Fibroblast of skin of abdomen (primary cell): ENCODE measurements at regions not wholly inside any gene's neighbourhood (a gene's known extent, or its start where the extent isn't known, plus 50 kb on each side); places are given as distances from the start of the nearest gene placed in this dataset.

Source experiments
- DNase-seq: peaks from one replicate; pipeline ENCODE4 v3.0.0-alpha.2; 2013

DNA sequence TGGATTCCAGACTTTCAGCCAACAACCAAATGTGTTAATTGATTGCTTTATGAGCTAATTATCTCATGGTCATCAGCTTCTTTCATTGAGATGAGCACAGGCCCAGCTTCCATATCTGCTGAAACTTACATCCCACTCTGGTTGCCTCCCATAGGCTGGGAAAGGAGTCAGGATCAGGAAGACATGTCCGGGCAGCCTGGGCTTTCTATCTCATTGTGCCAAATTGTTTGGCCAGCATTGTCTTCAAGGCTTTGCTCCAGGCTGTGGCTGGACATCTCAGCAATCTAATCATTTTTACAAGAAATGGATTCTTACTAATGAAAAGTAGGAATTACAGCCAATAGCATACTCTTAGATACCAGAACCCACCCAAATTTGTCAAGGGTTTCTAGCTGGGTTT lies 295.2 kb downstream of the CXCL12 start:
- no peak for DNase-seq

DNA sequence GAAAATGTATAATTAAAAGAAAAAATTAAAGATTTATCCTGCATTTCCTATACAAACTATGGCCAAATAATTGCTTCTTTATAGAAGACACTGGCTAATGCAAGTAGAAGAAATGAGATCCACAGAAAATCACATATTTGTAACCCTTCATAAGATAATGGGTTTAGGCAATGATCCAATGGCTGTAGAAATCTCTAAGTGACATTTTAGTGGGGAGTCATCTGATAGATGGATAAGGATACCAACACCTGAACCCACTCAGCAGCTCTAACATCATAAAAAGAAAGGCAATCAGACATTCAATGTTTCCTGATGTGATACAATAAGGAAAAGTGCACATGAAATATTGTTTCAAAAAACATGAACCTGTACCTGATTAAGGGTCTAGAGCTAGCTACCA lies 297.5 kb downstream of the CXCL12 start:
- DNase-seq: no peak

DNA sequence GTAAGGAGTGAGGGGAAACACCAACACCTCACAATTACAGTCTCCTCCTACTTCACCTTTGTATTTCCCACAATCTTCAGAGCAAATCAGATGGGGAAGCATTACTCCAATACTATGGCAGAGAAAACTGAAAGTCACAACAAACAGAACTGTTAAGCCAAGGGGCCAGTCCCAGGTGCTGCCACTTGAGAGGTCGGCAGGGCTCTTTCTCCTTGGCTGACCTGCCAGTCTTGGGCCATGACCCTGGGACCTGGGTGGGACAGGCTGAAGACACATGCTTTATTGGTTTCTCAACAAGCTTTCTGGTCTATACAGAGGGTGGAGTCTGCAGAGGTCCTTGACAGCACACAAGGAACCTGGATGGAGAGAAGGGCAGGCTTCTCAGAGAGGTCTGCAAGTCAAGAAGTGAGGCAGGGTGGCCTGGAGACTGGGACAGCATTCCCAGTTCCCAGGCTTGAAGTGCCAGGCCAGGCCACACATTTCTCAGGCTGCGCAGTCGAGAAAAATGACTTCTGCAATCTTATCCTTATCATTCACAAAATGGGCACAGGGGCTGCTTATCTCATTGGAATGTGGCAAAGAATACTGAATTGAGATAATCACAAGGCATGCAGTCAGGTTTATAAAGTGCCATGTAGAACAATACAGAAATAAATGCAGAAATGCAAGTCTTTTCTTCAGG lies 301.0 kb downstream of the CXCL12 start:
- no peak for DNase-seq

DNA sequence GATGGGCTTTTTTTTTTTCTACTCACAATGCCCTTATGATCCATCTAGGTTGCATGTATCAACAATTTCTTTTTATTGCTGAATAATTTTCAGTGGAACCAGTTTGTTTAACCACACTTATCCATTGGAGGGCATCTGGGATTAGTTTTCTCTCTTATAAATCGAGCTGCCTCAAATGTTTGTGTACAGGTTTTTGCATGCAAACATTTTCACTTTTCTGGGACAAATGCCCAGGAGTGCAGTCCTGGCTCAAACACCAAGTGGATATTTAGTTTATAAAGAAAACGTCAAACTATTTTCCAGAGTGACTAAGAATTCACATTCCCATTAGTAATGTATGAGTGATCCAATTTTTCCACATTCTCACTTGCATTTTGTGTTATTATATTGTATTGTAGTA lies 313.4 kb downstream of the CXCL12 start:
- DNase-seq: peak; percentile 82

DNA sequence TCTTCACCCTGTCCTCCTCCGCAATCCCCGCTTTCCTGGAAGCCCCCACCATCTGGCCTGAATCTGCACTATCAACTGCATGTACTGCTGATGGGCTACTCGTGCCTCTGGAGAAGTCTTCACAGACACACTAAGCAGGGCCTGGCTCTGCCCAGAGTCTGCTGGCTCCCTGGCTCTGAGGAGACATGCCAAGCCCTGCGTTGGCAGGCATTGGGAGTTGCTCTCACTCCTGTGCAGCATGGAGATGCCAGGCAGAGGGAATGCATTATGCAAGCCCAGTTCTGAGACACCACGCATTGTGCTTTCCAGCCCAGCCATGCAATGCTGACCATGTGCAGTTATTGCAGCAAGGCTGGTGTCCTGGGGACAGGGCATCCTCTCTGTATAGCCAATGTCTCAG lies 314.6 kb downstream of the CXCL12 start:
- no peak for DNase-seq

DNA sequence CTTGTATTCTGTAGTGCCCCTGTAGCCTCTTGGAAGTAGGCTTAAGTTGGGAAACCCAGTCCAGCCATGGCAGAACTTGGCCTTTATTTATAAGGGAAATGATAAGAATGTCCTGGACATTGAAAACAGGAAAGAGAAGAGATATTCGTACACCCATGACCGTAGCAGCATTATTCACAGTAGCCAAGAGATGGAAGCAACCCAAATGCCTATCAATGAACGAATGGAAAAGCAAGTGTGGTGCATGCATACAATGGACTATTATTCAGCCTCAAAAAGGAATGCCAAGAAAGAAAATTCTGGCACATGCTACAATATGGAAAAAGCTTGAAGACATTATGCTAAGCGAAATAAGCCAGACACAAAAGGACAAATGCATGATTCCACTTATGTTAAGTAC lies 315.3 kb downstream of the CXCL12 start:
- DNase-seq: no peak

DNA sequence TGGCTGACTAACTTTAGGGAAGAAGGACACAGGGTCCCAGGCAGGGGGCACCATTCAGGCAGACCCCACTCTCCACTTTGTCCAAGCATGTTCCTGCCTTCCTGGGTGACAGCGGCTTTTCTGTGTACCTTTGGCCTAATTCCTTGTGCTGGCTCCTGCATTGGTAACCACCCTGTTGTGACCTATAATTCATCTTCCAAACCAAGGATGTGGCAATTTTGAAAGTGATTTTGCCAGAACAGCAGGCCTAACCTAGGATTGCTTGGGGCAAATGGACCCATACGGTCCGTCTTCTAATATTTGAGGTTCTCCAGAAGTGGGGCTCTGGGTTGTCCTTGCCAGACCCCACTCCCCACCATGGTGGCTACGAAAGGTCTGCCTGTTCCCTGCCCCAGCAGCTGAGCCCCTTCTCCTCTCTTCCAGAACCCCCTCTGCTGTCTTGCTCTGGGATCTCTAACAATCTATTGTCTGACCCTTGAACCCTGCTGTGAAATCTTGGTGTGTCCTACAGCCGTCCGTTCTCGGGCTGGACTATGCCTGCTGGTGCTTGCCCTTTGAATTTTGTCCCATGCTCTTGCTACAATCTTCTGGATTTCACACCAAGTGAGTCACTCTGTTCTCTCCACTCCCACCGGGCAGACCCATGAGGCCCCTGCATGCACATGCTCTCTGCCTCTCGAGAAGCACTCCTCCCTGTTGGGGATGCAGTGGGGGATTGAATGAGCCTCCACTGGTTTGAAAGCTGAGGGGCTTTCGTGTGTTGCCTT lies 316.0 kb downstream of the CXCL12 start:
- DNase-seq: no peak

DNA sequence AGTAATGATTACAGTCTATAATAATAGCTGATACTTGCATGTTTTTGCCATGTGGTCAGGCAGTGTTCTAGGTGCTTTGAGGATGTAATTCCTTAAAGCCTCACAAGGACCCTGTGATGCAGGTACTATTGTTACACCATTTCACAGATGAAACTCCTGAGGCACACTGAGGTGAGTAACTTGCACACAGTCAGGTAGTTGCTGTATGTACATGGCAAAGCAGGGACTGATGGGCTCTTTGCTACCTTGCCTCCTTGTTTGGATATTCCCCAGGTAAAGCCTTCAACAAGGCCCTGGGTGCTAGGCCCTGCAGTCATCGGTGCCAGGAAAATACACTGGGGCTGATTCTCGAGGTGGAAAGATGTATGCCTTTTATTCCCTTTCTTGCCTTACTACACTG lies 317.5 kb downstream of the CXCL12 start:
- no peak for DNase-seq

DNA sequence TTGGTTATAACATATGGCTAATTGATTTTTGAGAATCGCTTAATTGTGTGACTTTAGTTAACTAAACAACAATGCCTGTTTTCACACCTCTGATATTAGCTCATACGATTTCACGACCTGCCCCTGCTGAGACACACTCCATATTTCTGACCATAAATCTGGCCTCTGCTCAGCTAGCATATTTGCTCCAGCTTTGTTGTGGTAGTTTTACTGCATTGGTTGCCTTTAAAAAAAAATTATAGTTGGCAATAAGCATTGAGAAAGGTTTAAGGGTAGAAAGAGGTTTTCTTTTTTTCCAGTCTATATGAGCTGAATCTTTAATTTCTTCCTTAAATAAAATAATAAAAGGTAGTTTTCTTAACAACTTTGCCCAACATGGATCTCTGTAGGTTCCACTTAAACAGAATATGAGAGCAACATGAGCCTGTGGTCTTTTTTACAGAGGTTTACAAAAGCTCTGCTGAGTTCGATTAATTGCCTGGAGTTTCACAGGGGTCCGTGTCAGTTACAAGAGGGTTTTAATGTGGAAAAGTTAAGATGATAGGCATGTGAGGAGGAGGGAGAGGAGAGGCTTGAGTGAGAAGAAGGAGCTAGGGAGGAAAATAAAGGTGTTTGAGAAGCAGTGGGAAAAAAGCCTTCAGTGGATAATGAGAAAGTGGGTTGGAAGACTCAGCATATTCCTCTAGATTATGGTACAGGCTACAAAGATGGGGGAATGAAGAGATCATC lies 318.2 kb downstream of the CXCL12 start:
- peak; percentile 34 for DNase-seq

DNA sequence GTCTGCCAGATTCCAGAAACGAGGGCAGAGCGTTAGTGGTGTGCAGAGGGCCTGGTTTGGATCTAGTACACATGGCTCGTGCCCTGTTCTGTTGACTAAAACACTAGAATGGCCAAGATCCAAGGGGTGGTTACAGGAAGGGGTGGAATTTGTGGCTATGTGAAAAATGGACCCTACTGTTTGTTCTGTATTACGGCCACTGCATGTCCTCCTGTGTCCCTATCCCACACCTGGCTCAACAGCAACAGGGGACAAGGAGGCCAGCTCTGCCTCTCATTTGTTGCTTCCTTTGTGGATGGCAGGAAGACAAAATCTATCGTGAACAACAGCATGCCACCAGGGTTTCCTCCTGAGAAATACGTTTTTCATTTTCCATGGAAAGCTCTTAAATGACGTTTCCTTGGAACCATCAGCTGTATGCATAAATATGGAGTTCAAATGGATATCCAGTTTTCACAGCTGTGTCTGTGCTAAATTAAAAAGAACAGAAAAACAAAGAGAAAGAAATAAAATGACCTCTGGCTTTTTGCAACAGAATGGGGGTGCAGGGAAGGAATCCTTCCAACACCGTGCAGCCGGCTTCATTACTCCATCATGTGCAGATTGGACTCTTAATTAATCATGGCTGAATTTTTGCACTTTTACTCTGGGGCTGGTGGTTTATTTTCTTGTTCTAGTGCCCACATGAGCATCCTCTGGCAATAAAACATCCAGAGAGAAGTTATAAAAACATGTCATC lies 318.9 kb downstream of the CXCL12 start:
- DNase-seq: no peak

DNA sequence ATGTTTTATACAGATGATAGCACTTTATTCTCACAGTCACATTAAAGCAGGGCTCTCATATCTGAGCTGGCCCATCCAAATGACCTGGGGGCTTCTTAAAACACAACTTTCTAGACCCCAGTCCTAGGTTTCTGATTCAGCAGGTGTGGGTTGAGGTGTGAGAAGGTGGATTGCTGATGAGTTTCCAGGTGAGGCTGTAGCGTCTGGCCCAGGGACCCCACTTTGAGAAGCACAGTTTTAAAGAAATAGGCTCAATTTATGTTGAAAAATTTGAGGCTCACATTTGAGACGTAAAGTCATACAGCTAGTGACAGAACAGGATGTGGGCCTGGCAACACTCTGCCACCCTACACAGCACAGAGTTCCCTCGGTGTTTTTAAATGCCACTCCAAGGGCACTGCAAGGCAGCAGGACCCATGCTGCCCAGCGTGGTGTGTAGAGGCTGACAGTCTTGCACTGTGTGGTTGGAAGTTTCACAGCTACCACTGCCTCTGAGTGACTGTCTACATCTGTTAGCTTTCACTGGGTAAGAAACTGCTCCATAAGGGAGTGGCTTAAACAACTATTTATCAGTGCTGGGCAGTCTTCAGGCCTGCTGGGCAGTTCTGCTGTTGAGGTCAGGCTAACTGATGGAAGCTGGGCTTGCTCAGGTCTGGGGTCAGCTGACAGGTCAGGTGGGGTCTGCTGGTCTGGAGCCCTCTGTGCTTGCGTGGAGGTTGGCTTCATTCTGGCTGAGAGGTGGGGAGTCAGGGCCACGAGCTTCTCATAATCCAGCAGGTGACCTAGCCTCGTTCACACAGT lies 319.7 kb downstream of the CXCL12 start:
- no peak for DNase-seq

DNA sequence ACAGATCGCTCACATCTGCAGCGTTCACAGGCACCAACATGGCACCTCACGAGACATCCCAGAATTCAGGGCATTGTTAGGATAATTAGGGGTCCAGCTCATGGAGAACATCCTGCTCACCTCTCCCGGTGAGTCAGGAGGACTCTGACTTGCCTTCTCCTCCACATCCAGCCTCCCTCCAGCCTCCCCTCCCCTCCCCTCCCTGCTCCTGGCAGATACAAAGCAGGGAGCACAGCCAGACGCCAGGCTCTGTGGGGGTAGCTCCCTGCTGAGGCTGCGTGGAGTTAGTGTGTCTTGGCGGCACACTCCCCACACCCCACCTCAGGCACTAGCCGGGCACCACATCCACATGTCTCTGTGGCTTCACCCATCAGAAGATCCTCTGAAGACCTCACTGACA lies 320.6 kb downstream of the CXCL12 start:
- no peak for DNase-seq

DNA sequence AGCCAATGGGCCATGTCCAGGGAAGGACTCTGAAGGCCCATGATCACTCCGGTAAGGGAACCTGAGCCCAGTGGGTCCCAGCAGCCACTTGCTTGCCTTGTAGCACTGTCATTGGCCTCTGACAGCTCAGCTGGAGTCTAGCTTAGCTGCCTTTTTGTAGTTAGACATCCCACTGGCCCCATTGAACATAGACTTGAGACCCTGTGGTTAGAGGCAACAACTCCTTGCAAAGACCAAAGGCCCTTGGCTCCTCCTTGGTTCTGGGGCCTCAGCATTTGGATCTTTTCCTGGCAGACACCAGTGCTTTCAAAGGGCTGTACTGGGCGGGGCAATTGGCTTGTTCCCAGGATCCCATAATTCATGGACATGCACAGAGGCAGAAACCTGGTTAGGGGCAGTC lies 321.2 kb downstream of the CXCL12 start:
- no peak for DNase-seq

DNA sequence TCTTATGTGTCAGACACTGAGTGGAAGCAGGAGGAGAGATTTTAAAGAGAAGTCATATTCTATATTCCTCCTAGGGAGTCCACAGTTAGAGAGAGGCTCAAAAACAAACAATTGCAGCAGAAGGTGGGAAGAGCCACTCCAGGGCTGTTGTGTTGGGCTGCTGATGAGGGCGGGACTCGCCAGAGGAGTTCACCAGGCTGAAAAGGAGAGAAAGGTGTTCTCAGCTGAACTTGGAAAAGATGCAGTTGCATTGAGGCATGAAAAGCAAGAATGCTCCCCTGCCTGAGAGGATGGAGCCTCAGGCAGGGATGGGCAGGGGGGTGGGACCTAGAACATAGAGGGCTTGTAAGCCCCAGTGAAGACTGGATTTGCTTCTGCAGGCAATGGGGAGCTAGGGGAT lies 324.2 kb downstream of the CXCL12 start:
- no peak for DNase-seq

DNA sequence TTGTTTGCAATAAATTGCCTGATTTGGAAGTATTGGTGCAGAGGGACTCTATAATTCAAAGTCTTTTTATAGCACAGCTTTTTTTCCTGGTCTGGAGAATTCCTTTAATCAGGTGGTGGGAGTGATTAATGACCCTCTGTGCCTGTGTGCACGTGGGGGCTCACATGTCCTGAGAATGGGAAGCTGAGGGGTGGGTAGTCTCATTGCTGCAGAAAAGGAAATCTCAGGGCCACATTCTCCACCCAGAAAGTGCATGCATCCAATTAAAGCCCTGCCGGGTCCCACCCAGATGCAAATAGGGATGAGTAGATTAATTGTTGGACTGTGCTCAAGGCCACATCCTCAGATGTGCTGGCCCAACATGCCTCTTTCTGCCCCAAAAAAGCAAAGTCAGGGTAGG lies 324.7 kb downstream of the CXCL12 start:
- DNase-seq: no peak

DNA sequence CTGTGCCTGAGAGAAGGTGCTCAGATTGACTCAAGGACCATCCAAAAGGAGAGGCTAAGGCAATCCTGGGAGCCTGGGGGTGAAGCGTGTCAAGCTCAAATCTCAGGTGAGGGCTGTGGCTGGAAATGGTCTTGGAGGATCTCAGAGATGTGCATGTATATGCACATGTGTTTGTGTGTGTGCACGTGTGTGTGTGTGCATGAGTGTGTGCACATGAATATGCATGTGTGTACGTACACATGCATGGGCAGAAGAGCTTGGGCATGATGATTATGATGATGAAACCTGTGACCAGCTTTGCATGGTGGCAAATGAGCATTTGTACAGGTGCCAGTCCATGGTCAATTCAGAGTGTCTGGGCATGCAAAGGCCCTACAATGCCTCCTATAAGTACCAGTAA lies 326.6 kb downstream of the CXCL12 start:
- DNase-seq: no peak

DNA sequence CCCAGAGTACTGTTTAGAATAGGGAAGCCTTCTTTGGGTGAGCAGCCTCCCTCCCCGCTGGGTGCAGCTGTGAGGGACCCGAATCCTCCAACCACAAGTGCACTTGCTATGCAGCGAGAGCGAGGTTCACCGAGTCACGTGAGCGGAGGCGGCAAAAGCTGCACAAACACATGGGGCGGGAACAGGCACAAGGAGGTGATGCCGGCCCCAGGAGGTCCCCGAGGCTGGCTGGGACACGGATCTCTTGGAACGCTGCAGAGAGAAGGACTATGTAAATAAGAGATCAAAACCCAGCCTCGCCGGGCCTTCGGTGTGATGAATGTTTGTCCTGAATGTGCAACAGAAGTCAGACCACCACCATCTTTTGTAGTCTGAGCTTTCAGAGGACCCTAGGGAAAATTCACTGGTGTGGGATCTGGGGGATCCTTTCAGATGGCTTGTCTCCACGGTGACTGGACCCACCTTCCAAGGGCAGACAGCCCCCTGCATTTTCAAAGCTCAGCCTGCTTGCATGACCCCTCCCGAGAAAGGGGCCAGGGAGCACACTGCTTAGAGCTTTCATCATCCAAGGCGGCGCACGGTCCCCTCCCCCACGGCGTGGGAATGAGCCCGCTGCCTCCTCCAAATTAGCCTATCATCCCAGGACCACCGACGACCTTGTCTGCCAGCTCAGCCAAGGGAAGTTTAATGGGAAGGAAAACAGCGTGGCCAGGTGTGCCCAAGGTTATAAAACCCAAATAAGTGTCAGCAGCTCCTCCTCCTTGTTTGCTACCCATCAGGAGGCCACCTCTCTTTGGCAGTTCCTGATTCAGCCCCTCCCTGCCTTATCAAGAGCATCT lies 327.7 kb downstream of the CXCL12 start:
- DNase-seq: no peak

DNA sequence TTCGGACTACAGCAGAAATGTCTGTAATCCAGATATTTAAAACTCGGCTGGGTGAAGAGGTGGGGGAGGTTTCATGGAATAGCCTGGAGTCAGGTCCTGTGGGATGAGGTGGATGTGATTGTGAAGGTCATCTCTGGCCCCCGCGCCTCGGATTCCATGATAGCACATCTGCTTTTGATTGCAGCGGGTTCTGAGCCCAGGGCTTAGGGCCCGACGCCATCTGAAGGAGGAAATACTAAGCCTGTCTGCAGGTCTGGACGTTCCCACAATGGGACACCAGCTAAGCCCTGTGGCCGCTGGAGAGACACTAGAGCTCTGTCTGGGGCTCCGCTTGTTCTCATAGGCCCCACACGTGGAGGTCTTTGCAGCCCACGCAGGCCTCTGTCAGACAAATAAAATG lies 328.7 kb downstream of the CXCL12 start:
- no peak for DNase-seq

DNA sequence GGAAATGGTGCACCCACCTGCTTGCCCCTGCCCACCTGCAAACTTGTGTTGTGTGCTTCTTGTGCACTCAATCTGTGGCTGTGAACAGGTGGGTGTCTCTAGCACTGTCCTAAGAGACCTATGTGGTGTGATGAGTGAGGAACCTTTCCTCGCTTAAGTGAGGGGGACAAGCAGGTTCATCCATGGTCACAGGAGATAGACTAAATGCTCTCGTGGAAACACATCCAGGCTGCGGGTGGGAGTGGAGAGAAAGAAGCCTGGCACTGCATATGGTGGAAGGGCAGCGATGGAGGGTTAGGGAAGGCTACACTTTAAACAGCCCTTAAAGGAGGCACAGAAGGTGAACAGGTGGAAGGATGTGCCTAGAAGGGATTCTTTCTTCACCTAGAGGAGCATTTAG lies 330.9 kb downstream of the CXCL12 start:
- no peak for DNase-seq

DNA sequence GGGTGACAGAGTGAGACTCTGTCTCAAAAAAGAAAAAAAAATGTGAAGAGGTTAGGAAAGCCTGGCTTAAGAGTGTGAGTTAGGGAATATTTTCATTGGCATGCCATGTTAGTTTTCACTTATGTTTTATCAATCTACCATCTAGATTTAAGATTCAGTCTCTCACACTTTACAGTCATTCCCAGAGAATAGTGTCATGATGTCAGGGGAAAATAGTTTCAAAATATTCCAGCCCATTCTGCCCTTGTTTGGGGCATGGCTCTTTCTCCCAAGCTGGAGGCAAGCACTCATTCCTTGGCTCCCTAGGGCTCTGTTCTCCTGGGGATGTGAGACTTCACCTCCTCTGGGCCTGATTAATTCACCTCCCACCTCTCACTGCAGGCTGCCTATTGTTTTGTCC lies 331.5 kb downstream of the CXCL12 start:
- DNase-seq: no peak
